ENCODE measurements at regions not wholly inside any gene's neighbourhood (a gene's known extent, or its start where the extent isn't known, plus 50 kb on each side); places are given as distances from the start of the nearest gene placed in this dataset.
A peak's percentile ranks its signal among the peaks of the same experiment; 100 is the strongest.
"Not testable (repeated sequence)": the region's sequence is repeated elsewhere in the genome, so short reads cannot be mapped to it uniquely, and the experiment has no call there.

DNA sequence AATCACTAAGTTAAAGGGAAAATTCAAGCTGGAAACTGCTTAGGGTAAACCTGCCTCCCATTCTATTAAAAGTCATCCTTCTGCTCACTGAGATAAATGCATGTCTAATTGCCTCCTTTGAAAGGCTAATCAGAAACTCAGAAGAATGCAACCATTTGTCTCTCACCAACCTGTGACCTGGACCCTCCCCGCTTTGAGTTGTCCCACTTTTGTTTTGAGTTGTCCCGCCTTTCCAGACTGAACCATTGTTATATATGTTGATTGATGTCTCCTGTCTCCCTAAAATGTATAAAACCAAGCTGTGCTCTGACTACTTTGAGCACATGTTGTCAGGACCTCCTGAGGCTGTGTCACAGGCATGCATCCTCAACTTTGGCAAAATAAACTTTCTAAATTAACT is 378.4 kb downstream of the KIF20B start:
- no peaks in the 10 kb centered on the region for H3K4me1 ChIP-seq (ENCODE audit: insufficient read depth, low read length)
- DNase-seq = no peak
- no peak for TF ChIP-seq EZH2phosphoT487 (IDR thresholded peaks at IDR 0.05; ENCODE audit: borderline replicate concordance, low read length)
- TF ChIP-seq, protein P1, sequence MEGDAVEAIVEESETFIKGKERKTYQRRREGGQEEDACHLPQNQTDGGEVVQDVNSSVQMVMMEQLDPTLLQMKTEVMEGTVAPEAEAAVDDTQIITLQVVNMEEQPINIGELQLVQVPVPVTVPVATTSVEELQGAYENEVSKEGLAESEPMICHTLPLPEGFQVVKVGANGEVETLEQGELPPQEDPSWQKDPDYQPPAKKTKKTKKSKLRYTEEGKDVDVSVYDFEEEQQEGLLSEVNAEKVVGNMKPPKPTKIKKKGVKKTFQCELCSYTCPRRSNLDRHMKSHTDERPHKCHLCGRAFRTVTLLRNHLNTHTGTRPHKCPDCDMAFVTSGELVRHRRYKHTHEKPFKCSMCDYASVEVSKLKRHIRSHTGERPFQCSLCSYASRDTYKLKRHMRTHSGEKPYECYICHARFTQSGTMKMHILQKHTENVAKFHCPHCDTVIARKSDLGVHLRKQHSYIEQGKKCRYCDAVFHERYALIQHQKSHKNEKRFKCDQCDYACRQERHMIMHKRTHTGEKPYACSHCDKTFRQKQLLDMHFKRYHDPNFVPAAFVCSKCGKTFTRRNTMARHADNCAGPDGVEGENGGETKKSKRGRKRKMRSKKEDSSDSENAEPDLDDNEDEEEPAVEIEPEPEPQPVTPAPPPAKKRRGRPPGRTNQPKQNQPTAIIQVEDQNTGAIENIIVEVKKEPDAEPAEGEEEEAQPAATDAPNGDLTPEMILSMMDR (conservative IDR thresholded peaks at IDR 0.05; ENCODE audit: low read depth, low read length) = no peak
- no peak for TF ChIP-seq EZH2 (IDR thresholded peaks at IDR 0.05; ENCODE audit: low read length, unreplicated experiment)

DNA sequence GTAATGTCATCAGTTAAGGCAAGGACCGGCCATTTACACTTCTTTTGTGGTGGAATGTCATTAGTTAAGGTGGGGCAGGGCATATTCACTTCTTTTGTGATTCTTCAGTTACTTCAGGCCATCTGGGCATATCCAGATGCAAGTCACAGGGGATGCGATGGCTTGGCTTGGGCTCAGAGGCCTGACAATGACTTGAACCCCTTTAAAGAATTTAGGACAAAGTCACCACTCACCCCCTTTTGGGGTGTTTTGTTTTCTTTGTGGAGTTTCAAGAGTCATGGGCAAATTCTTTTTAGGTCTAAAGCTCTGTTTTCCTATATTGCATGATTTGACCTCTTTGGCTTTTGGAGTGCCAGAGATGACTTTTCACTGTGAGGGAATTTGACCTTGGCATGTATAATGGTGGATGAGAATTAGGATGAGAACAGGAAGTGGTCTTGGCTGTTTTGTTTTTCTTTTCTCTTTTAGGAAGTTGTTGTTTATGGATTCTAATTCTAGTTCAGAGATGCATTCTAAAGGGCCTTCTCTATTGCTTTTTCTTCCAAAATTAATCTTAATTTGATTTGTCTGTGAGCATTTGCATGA is 385.3 kb downstream of the KIF20B start:
- H3K27ac ChIP-seq (ENCODE audit: low read length) = peak overlapping the region; percentile 87

More for the DNA sequence above, 378.4 kb downstream of the KIF20B start:
- H4K20me1 ChIP-seq (ENCODE audit: low read length) = no peaks in the 10 kb centered on the region
- H3K9me2 ChIP-seq (replicated peaks; ENCODE audit: low read length) = no peaks in the 10 kb centered on the region
- H3K79me2 ChIP-seq (ENCODE audit: low read length) = no peaks in the 10 kb centered on the region
- H3K36me3 ChIP-seq (ENCODE audit: low read depth, low read length) = no peaks in the 10 kb centered on the region
- intact Hi-C loops (cut with micrococcal nuclease) = loop anchor here (10.0 kb wide), 1 partner anchor 125 kb away; no protein-coding TSS in a partner anchor
- POLR2A ChIA-PET (ENCODE audit: unreplicated experiment) = interaction anchor here (0.6 kb wide), 2 partner anchors 157 to 362 kb away, joined by 4 to 6 read pairs; no protein-coding TSS in a partner anchor
- no TSS peak for BruUV-seq (replicated peaks)
- H3K27me3 ChIP-seq (ENCODE audit: low read length) = no peaks in the 10 kb centered on the region
- H3K4me2 ChIP-seq (ENCODE audit: low read length) = no peak overlapping the region
- no peak overlapping the region for H3K27ac ChIP-seq (ENCODE audit: low read length)
- no peaks in the 10 kb centered on the region for H3F3A ChIP-seq (ENCODE audit: low read length, unreplicated experiment)
- CTCF ChIA-PET = no interaction called here
- no peak overlapping the region for H3K9ac ChIP-seq (ENCODE audit: low read length)
- ATAC-seq = no peak
- no peak overlapping the region for H2AFZ ChIP-seq (ENCODE audit: low read length)
- no peak overlapping the region for H3K4me3 ChIP-seq (ENCODE audit: low read length)
- no peaks in the 10 kb centered on the region for H3K9me3 ChIP-seq (ENCODE audit: low read length)

DNA sequence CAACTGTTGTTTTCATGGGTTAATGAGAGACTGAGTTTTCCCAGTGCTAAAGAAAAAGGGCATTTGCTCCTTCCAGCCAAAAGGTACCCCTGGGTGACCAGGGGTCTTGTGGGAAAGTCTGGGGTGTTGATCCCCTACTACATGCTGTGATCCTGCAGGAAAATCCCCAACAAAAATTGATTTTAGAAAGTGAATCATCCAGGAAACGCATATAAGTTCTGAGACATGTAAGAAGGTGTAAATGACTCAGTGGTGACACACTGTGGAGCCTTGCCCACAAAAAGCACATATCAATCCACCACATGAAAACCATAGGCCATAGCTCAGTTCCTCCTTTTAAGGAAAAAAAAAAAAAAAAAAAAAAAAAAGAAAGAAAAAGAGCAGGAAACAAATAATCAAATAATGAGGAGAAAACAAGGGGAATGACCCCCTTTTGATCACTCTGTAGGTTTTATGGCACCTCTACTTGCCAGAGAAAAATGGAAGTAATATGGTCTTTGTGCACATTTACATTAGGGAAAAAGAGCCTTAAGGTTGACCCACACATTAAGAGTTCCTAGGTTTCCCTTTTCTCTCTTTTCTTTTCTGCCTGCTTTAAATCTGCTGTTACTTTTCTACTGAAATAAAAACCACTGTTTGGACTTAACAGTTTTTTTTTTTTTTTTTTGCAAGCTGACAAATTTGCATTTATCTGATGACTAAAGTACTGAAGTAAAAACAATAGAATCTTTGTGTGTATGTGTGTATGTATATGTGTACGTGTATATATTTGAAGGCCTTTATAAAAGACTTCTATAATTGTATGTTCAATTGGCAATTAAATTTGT is 386.0 kb downstream of the KIF20B start:
- peaks cover 14% of the 10 kb centered on the region for H3K4me1 ChIP-seq (ENCODE audit: insufficient read depth, low read length)
- H3K4me2 ChIP-seq (ENCODE audit: low read length) = peak overlapping the region; percentile 76
- ChIA-PET CTCF (interaction anchor here (0.6 kb wide), 2 partner anchors 131 to 571 kb away, joined by 5 to 11 read pairs; no protein-coding TSS in a partner anchor), POLR2A (ENCODE audit: unreplicated experiment) (interaction anchor here (0.6 kb wide), 1 partner anchor 1769 kb away, joined by 17 read pairs; no protein-coding TSS in a partner anchor)
- DNase-seq = peak; percentile 87
- H3K79me2 ChIP-seq (ENCODE audit: low read length) = no peaks in the 10 kb centered on the region
- H2AFZ ChIP-seq (ENCODE audit: low read length) = peak overlapping the region; percentile 35; the same call in 1 of the 2 replicates
- ATAC-seq = peak; percentile 99
- TF ChIP-seq, protein P1 (conservative IDR thresholded peaks at IDR 0.05; ENCODE audit: low read depth, low read length) = no peak
- no peaks in the 10 kb centered on the region for H3F3A ChIP-seq (ENCODE audit: low read length, unreplicated experiment)
- no peaks in the 10 kb centered on the region for H3K9me2 ChIP-seq (replicated peaks; ENCODE audit: low read length)
- no peaks in the 10 kb centered on the region for H3K36me3 ChIP-seq (ENCODE audit: low read depth, low read length)
- no peaks in the 10 kb centered on the region for H3K27me3 ChIP-seq (ENCODE audit: low read length)
- no TSS peak for BruUV-seq (replicated peaks)
- intact Hi-C loops (cut with micrococcal nuclease) = loop anchor here (5.0 to 10.0 kb wide), 2 partner anchors 133 to 140 kb away; no protein-coding TSS in a partner anchor
- no peaks in the 10 kb centered on the region for H4K20me1 ChIP-seq (ENCODE audit: low read length)
- no peaks in the 10 kb centered on the region for H3K9me3 ChIP-seq (ENCODE audit: low read length)
- peak overlapping the region; percentile 60 for H3K9ac ChIP-seq (ENCODE audit: low read length)
- peak overlapping the region; percentile 87 for H3K27ac ChIP-seq (ENCODE audit: low read length)
- no peak overlapping the region for H3K4me3 ChIP-seq (ENCODE audit: low read length)

More for the DNA sequence above, 385.3 kb downstream of the KIF20B start:
- not testable (repeated sequence) for H2AFZ ChIP-seq (ENCODE audit: low read length); H3K36me3 ChIP-seq (ENCODE audit: low read depth, low read length); H3K9me2 ChIP-seq (replicated peaks; ENCODE audit: low read length); H3K27me3 ChIP-seq (ENCODE audit: low read length); H4K20me1 ChIP-seq (ENCODE audit: low read length); DNase-seq; H3K4me3 ChIP-seq (ENCODE audit: low read length); H3F3A ChIP-seq (ENCODE audit: low read length, unreplicated experiment); BruUV-seq (replicated peaks); ATAC-seq; H3K79me2 ChIP-seq (ENCODE audit: low read length); H3K9me3 ChIP-seq (ENCODE audit: low read length)
- POLR2A ChIA-PET (ENCODE audit: unreplicated experiment) = interaction anchor here (0.6 kb wide), 1 partner anchor 1770 kb away, joined by 17 read pairs; no protein-coding TSS in a partner anchor
- intact Hi-C loops (cut with micrococcal nuclease) = loop anchor here (5.0 to 10.0 kb wide), 2 partner anchors 132 to 141 kb away; no protein-coding TSS in a partner anchor
- peaks cover 14% of the 10 kb centered on the region for H3K4me1 ChIP-seq (ENCODE audit: insufficient read depth, low read length)
- peak overlapping the region; percentile 60 for H3K9ac ChIP-seq (ENCODE audit: low read length)
- CTCF ChIA-PET = interaction anchor here (0.6 kb wide), 2 partner anchors 132 to 572 kb away, joined by 5 to 11 read pairs; no protein-coding TSS in a partner anchor
- H3K4me2 ChIP-seq (ENCODE audit: low read length) = peak overlapping the region; percentile 60; the same call in 1 of the 2 replicates
